Muscle layer of duodenum (tissue), 2 donors: ENCODE measurements at regions not wholly inside any gene's neighbourhood (a gene's known extent, or its start where the extent isn't known, plus 50 kb on each side); places are given as distances from the start of the nearest gene placed in this dataset.

Experiments
- H3K27ac ChIP-seq: one replicate; pipeline ENCODE4 v1.7.0; 2013; ENCODE audit warnings: mild to moderate bottlenecking, low read length
- H3K27me3 ChIP-seq: one replicate; pipeline ENCODE4 v1.7.0; 2013; ENCODE audit warnings: low read depth, mild to moderate bottlenecking, control low read depth, low read length
- H3K36me3 ChIP-seq, 2 donors: one replicate each; pipeline ENCODE4 v1.7.0; 2013; ENCODE audit warnings: low read length in 2 of 2, control low read depth in 1 of 2, mild to moderate bottlenecking in 1 of 2; ENCODE audit not compliant: insufficient read depth in 2 of 2, control insufficient read depth in 1 of 2
- H3K4me1 ChIP-seq, 2 donors: one replicate each; pipeline ENCODE4 v1.7.0; 2013; ENCODE audit warnings: low read length in 2 of 2, mild to moderate bottlenecking in 2 of 2, control low read depth in 1 of 2, moderate library complexity in 1 of 2; ENCODE audit not compliant: insufficient read depth in 2 of 2, control insufficient read depth in 1 of 2
- H3K4me3 ChIP-seq, 2 donors: one replicate each; pipeline ENCODE4 v1.7.0; 2013; ENCODE audit warnings: low read length in 2 of 2, low read depth in 1 of 2, mild to moderate bottlenecking in 1 of 2
- H3K9me3 ChIP-seq, 2 donors: one replicate each; pipeline ENCODE4 v1.7.0; 2013; ENCODE audit warnings: low read length in 2 of 2, control low read depth in 1 of 2, mild to moderate bottlenecking in 1 of 2; ENCODE audit not compliant: control insufficient read depth in 1 of 2
- donor health status: healthy.

DNA sequence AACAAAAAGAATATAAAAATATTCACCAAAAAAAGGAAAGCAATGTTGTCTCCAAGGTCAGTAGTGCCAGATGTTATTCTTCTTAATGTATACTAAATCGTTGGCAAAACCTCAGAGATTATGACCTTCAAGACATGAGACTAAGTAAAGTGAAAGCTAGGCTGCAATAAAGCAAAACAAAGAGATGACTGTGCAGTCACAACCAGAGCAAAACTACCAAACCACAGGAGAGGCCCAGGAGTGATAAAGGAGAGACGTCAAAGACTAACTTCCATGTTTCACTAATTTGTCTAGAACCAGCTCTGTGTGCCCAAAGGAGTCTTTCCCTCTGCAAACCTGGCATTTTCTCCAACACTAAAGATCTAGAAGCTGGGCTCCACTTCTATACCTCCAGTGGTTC lies 155.9 kb upstream of the POU3F2 start:
- Histone ChIP-seq H3K27ac (no peak overlapping the region), H3K27me3 (no peaks in the 10 kb centered on the region), H3K4me1 (no peaks in the 10 kb centered on the region), H3K4me3 (no peak overlapping the region), H3K9me3 (no peaks in the 10 kb centered on the region), H3K36me3 (no peaks in the 10 kb centered on the region)

- no peaks in the 10 kb centered on the region for H3K27me3 ChIP-seq
- no peak overlapping the region for H3K4me3 ChIP-seq
- no peaks in the 10 kb centered on the region for H3K9me3 ChIP-seq
- H3K27ac ChIP-seq = no peak overlapping the region
- no peaks in the 10 kb centered on the region for H3K36me3 ChIP-seq
- H3K4me1 ChIP-seq = no peaks in the 10 kb centered on the region
Observed at GRCh38 chr6:98686008-98686601, 148.3 kb upstream of the POU3F2 start.

- Histone ChIP-seq H3K27ac (no peak overlapping the region), H3K4me1 (no peaks in the 10 kb centered on the region)
Observed at GRCh38 chr6:98687752-98688151, 146.6 kb upstream of the POU3F2 start.

GRCh38 chr6:98695091-98695801 lies 139.1 kb upstream of the POU3F2 start:
- H3K9me3 ChIP-seq = no peaks in the 10 kb centered on the region
- H3K36me3 ChIP-seq = no peaks in the 10 kb centered on the region
- no peak overlapping the region for H3K4me3 ChIP-seq
- H3K27me3 ChIP-seq = no peaks in the 10 kb centered on the region
- no peak overlapping the region for H3K27ac ChIP-seq
- H3K4me1 ChIP-seq = no peaks in the 10 kb centered on the region

More at GRCh38 chr6:98687752-98688151, 146.6 kb upstream of the POU3F2 start:
- no peaks in the 10 kb centered on the region for H3K36me3 ChIP-seq
- H3K27me3 ChIP-seq = no peaks in the 10 kb centered on the region
- no peaks in the 10 kb centered on the region for H3K9me3 ChIP-seq
- no peak overlapping the region for H3K4me3 ChIP-seq

DNA sequence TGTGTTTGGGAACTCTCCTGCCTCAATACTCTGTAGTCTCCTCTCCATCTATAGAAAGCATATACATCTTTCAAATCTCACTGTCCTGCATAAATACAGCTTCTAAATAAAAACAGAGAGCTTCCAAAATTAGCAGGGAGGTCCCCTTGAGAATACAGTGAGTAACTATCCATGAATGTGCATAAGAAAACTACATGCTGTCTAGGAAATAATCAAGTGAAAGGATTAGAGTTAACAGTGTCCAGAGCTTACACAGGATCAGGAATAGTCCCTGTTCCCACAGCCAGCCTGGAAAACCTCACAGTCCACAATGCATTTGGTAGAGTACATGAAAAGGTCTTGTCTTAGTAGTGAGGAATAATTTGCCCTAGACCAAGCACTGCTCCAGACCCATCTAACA lies 123.0 kb upstream of the POU3F2 start:
- no peaks in the 10 kb centered on the region for H3K36me3 ChIP-seq
- H3K27ac ChIP-seq = no peak overlapping the region
- H3K27me3 ChIP-seq = no peaks in the 10 kb centered on the region
- no peaks in the 10 kb centered on the region for H3K4me1 ChIP-seq
- no peak overlapping the region for H3K4me3 ChIP-seq
- no peaks in the 10 kb centered on the region for H3K9me3 ChIP-seq

DNA sequence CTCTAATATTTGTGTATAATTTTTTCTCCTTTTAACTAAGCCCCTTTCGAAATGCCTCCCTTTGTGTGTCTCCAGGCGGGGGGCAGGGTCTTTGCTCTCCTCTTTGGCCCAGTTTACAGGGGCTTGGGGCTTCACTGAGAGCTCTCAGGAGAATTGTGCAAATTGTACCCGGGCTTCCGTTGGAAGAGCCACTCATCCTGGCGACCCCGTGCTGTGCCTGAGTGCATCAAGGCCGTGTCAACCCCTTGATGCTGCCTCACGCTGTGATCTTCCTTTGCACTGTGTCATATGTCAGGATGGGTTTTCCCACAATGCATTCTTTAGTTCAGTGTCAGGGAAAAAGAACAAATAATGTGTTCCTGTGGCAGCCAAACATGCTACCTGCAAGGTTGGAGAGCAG lies 118.0 kb upstream of the POU3F2 start:
- no peaks in the 10 kb centered on the region for H3K36me3 ChIP-seq
- H3K27me3 ChIP-seq = no peaks in the 10 kb centered on the region
- H3K4me1 ChIP-seq = no peaks in the 10 kb centered on the region
- H3K27ac ChIP-seq = no peak overlapping the region
- no peaks in the 10 kb centered on the region for H3K9me3 ChIP-seq
- no peak overlapping the region for H3K4me3 ChIP-seq

- H3K4me1 ChIP-seq = no peaks in the 10 kb centered on the region
- H3K9me3 ChIP-seq = no peaks in the 10 kb centered on the region
- H3K27ac ChIP-seq = no peak overlapping the region
- H3K27me3 ChIP-seq = no peaks in the 10 kb centered on the region
- no peaks in the 10 kb centered on the region for H3K36me3 ChIP-seq
- no peak overlapping the region for H3K4me3 ChIP-seq
Observed at GRCh38 chr6:98717322-98717877, 117.0 kb upstream of the POU3F2 start.

DNA sequence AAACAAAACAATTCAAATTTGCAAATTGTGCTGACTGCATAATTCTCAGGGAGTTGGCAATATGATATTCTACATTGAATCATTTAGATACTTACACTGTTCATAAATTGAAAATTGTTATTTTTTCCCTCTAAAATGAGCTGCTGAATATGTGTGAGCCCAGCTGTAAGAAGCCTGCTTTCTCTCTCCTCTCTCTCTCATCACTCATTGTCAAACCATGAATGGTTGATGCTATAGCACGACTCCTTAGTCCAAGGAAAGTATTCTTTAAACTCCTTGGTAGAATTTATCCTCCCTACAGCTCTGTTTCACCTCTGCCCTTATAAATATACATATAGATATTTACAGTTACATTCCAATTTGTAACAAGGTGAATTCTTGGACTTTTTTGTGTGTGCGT lies 116.4 kb upstream of the POU3F2 start:
- Histone ChIP-seq H3K9me3 (no peaks in the 10 kb centered on the region), H3K4me1 (no peaks in the 10 kb centered on the region), H3K27me3 (no peaks in the 10 kb centered on the region), H3K27ac (no peak overlapping the region), H3K36me3 (no peaks in the 10 kb centered on the region), H3K4me3 (no peak overlapping the region)

GRCh38 chr6:98724537-98724936 lies 109.8 kb upstream of the POU3F2 start:
- H3K36me3 ChIP-seq = no peaks in the 10 kb centered on the region
- H3K4me1 ChIP-seq = no peaks in the 10 kb centered on the region
- H3K9me3 ChIP-seq = no peaks in the 10 kb centered on the region
- H3K27me3 ChIP-seq = no peaks in the 10 kb centered on the region
- no peak overlapping the region for H3K4me3 ChIP-seq
- no peak overlapping the region for H3K27ac ChIP-seq

GRCh38 chr6:98747273-98747672 lies 87.1 kb upstream of the POU3F2 start:
- no peaks in the 10 kb centered on the region for H3K9me3 ChIP-seq
- H3K27me3 ChIP-seq = no peaks in the 10 kb centered on the region
- H3K36me3 ChIP-seq = no peaks in the 10 kb centered on the region
- no peak overlapping the region for H3K4me3 ChIP-seq
- H3K27ac ChIP-seq = no peak overlapping the region
- H3K4me1 ChIP-seq = no peaks in the 10 kb centered on the region

- H3K4me1 ChIP-seq = no peaks in the 10 kb centered on the region
- no peak overlapping the region for H3K4me3 ChIP-seq
- H3K36me3 ChIP-seq = no peaks in the 10 kb centered on the region
- no peaks in the 10 kb centered on the region for H3K9me3 ChIP-seq
- H3K27ac ChIP-seq = no peak overlapping the region
- no peaks in the 10 kb centered on the region for H3K27me3 ChIP-seq
Observed at GRCh38 chr6:98747960-98748359, 86.4 kb upstream of the POU3F2 start.
